HCT116 (cell line): ENCODE measurements at regions not wholly inside any gene's neighbourhood (a gene's known extent, or its start where the extent isn't known, plus 50 kb on each side); places are given as distances from the start of the nearest gene placed in this dataset.

Experiments used
- ATAC-seq: fragments of 200-7000 bp; cut with Tn5 transposase; 2 replicates; pipeline ENCODE4 v1.9.1; 2020; ENCODE audit warnings: mild to moderate bottlenecking, moderate library complexity
- BruUV-seq: library from RNA; stranded (reverse); fragments of 400-500 nt; replicated peaks from 2 replicates; lab custom pipeline; 2021; lab: Mats Ljungman, UMichigan
- CTCF ChIA-PET: fragments of 300-600 bp; sonication (Branson Sonifier 250); formaldehyde crosslinking; loops from one replicate; lab custom pipeline; 2021; ENCODE audit warnings: antibody characterized with exemption; lab: Charles Lee
- POLR2A ChIA-PET: fragments of 300-600, 350-600 bp; sonication (Branson Sonifier 250); formaldehyde crosslinking; loops from one replicate; lab custom pipeline; 2021; ENCODE audit warnings: antibody characterized with exemption; lab: Charles Lee
- RAD21 ChIA-PET, 2 experiments: fragments of 300-600 bp; sonication (Branson Sonifier 250); formaldehyde crosslinking; loops; one replicate each; lab custom pipeline; 2023; ENCODE audit warnings: low total read pairs in 2 of 2; ENCODE audit not compliant: uncharacterized antibody in 2 of 2, unreplicated experiment in 2 of 2, low non-redundant PET in 1 of 2; lab: Charles Lee
- DNase-seq: peaks from one replicate; pipeline ENCODE4 v3.0.0-alpha.2; 2010; ENCODE audit warnings: low read depth, low spot score
- H2AFZ ChIP-seq: fragments of 200-600 bp; shearing (Covaris generic), sonication (generic); 2 replicates; pipeline ENCODE4 v1.6.1; 2017; ENCODE audit warnings: low read depth, mixed run types, mixed read lengths, antibody characterized with exemption, low read length; ENCODE audit not compliant: poor library complexity, severe bottlenecking
- H3K27ac ChIP-seq: 2 replicates; pipeline ENCODE4 v1.5.1; 2012; ENCODE audit warnings: low read depth, low read length
- H3K27me3 ChIP-seq: fragments of 200-600 bp; sonication (generic); 2 replicates; pipeline ENCODE4 v1.6.1; 2016; ENCODE audit warnings: mixed run types, low read length, mixed read lengths; ENCODE audit not compliant: insufficient read depth
- H3K36me3 ChIP-seq, 2 experiments: fragments of 200-500 bp in 1 of 2; fragments of 200-600 bp in 1 of 2; sonication (Bioruptor generic) in 1 of 2; sonication (generic) in 1 of 2; 2 replicates each; pipeline versions ENCODE4 v1.5.1 to v1.6.1; 2014 to 2016; ENCODE audit warnings: low read length in 2 of 2, inconsistent platforms in 1 of 2, mixed read lengths in 1 of 2, mixed run types in 1 of 2; ENCODE audit not compliant: insufficient read depth in 2 of 2, control insufficient read depth in 1 of 2
- H3K4me1 ChIP-seq, 2 experiments: fragments of 200-600 bp in 1 of 2; sonication (generic) in 1 of 2; 2 replicates each; pipeline versions ENCODE4 v1.5.1 to v1.6.1; 2012 to 2017; ENCODE audit warnings: low read length in 2 of 2, inconsistent platforms in 1 of 2, mild to moderate bottlenecking in 1 of 2, mixed read lengths in 1 of 2, mixed run types in 1 of 2, moderate library complexity in 1 of 2; ENCODE audit not compliant: insufficient read depth in 2 of 2, control insufficient read depth in 1 of 2
- H3K4me2 ChIP-seq: fragments of 200-600 bp; sonication (generic); 2 replicates; pipeline ENCODE4 v1.6.1; 2017; ENCODE audit warnings: mixed run types, low read length, mixed read lengths
- H3K4me3 ChIP-seq, 2 experiments: fragments of 200-600 bp in 1 of 2; sonication (generic) in 1 of 2; replicated peaks in 1 of 2; 2 replicates each; pipeline ENCODE4 v1.5.1; 2011 to 2016; ENCODE audit warnings: low read length in 2 of 2, control low read depth in 1 of 2, low read depth in 1 of 2, mild to moderate bottlenecking in 1 of 2, mixed read lengths in 1 of 2, mixed run types in 1 of 2
- H3K79me2 ChIP-seq: fragments of 200-600 bp; sonication (generic); 2 replicates; pipeline ENCODE4 v1.6.1; 2017; ENCODE audit warnings: mild to moderate bottlenecking, mixed run types, low read length, moderate library complexity, mixed read lengths; ENCODE audit not compliant: insufficient read depth
- H3K9ac ChIP-seq: fragments of 200-600 bp; sonication (generic); 2 replicates; pipeline ENCODE4 v1.6.1; 2016; ENCODE audit warnings: low read length, mixed read lengths
- H3K9me2 ChIP-seq: fragments of 200-600 bp; sonication (generic), shearing (Covaris generic); 2 replicates; pipeline ENCODE4 v1.6.1; 2017; ENCODE audit warnings: mixed run types, mild to moderate bottlenecking, moderate library complexity; ENCODE audit not compliant: insufficient read depth
- H3K9me3 ChIP-seq, 2 experiments: fragments of 200-500 bp in 1 of 2; fragments of 200-600 bp in 1 of 2; sonication (Bioruptor generic) in 1 of 2; sonication (generic) in 1 of 2; 2 replicates each; pipeline ENCODE4 v1.6.1; 2014 to 2017; ENCODE audit warnings: low read length in 2 of 2, mixed read lengths in 2 of 2, inconsistent platforms in 1 of 2, low read depth in 1 of 2, mild to moderate bottlenecking in 1 of 2, mixed run types in 1 of 2, moderate library complexity in 1 of 2; ENCODE audit not compliant: control insufficient read depth in 1 of 2, insufficient read depth in 1 of 2
- H4K20me1 ChIP-seq: fragments of 200-600 bp; sonication (generic), shearing (Covaris generic); 2 replicates; pipeline ENCODE4 v1.6.1; 2017; ENCODE audit warnings: mixed run types, mild to moderate bottlenecking, moderate library complexity; ENCODE audit not compliant: insufficient read depth
- CBX3 ChIP-seq: IDR thresholded peaks from 2 replicates; pipeline ENCODE4 v1.6.1; 2012; ENCODE audit warnings: low read depth
- EGR1 ChIP-seq: IDR thresholded peaks from 2 replicates; pipeline ENCODE4 v1.6.1; 2012; ENCODE audit warnings: low read depth
- ELF1 ChIP-seq: IDR thresholded peaks from 2 replicates; pipeline ENCODE4 v1.6.1; 2012; ENCODE audit warnings: low read depth, borderline replicate concordance
- EZH2phosphoT487 ChIP-seq: fragments of 200-600 bp; IDR thresholded peaks from 2 replicates; pipeline ENCODE4 v1.6.1; 2018; ENCODE audit warnings: antibody characterized with exemption, borderline replicate concordance
- FOSL1 ChIP-seq: IDR thresholded peaks from 2 replicates; pipeline ENCODE4 v1.6.1; 2012; ENCODE audit warnings: low read depth
- POLR2AphosphoS5 ChIP-seq: IDR thresholded peaks from 2 replicates; pipeline ENCODE4 v1.6.1; 2011; ENCODE audit warnings: mild to moderate bottlenecking, low read depth, low read length, moderate library complexity
- RAD21 ChIP-seq: IDR thresholded peaks from 2 replicates; pipeline ENCODE4 v1.6.1; 2012; ENCODE audit warnings: low read depth, mild to moderate bottlenecking
- SIN3A ChIP-seq: IDR thresholded peaks from 2 replicates; pipeline ENCODE4 v1.6.1; 2012; ENCODE audit warnings: low read depth
- SP1 ChIP-seq: IDR thresholded peaks from 2 replicates; pipeline ENCODE4 v1.6.1; 2012; ENCODE audit warnings: low read depth
- TCF7L2 ChIP-seq: IDR thresholded peaks from 2 replicates; pipeline ENCODE4 v1.7.0; 2011; ENCODE audit warnings: borderline replicate concordance, inconsistent platforms; ENCODE audit not compliant: insufficient read depth, insufficient read length; ENCODE audit errors: extremely low read depth
- YY1 ChIP-seq: IDR thresholded peaks from 2 replicates; pipeline ENCODE4 v1.6.1; 2011; ENCODE audit warnings: low read length, low read depth, moderate library complexity, mild to moderate bottlenecking; ENCODE audit not compliant: insufficient replicate concordance; ENCODE audit errors: extremely low read depth
- ZFX ChIP-seq: fragments of 450-650 bp; IDR thresholded peaks from 2 replicates; pipeline ENCODE4 v1.6.1; 2017
- intact Hi-C: fragments of 100-400 bp; cut with micrococcal nuclease; formaldehyde crosslinking; loops from 2 replicates; pipeline ENCODE4 v1.10.0; 2022
- TF ChIP-seq, protein P1 (sequence below): IDR thresholded peaks from 2 replicates; pipeline ENCODE4 v1.6.1; 2012
- TF ChIP-seq, protein P2 (sequence below): IDR thresholded peaks from 2 replicates; pipeline ENCODE4 v1.6.1; 2011; ENCODE audit warnings: mild to moderate bottlenecking, low read length, moderate library complexity; ENCODE audit not compliant: insufficient replicate concordance; ENCODE audit errors: extremely low read depth
- TF ChIP-seq, protein P3 (sequence below): IDR thresholded peaks from 2 replicates; pipeline ENCODE4 v1.6.1; 2012

DNA sequence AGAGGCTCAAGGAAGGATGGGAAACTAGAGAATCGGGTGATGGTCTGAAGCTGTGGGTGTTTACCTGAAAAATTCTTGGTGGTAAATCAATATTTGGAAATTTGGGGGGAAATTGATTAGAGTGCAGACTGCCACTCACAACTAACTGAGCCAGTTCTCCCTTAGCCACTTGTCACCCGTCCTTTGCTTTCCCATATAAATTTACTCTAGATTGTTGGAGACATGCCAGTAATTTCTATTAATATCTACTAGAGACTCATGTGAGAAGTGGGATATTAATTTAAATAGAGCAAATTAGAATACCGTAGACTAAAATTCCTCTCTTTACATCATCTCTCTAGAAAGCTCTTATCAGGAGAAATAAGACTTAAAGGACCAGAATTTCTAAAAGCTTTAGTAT, 471.3 kb upstream of the DAB2 start:
- Histone ChIP-seq H3K9me2 (no peaks in the 10 kb centered on the region), H2AFZ (no peak overlapping the region), H3K27me3 (no peaks in the 10 kb centered on the region), H3K79me2 (no peaks in the 10 kb centered on the region), H3K4me1 (no peaks in the 10 kb centered on the region), H3K4me3 (no peak overlapping the region), H3K9ac (no peak overlapping the region), H3K36me3 (no peaks in the 10 kb centered on the region), H4K20me1 (no peaks in the 10 kb centered on the region), H3K27ac (no peak overlapping the region), H3K4me2 (no peak overlapping the region), H3K9me3 (no peaks in the 10 kb centered on the region)
- ATAC-seq (no peak), DNase-seq (no peak)
- CTCF ChIA-PET, result no interaction called here
- intact Hi-C loops, result no loop called here
- TF ChIP-seq SIN3A (no peak), TCF7L2 (no peak), ELF1 (no peak), ZFX (no peak), YY1 (no peak), SP1 (no peak), RAD21 (no peak), FOSL1 (no peak), CBX3 (no peak), EZH2phosphoT487 (no peak), EGR1 (no peak), POLR2AphosphoS5 (no peak)
- TF ChIP-seq, protein P1, sequence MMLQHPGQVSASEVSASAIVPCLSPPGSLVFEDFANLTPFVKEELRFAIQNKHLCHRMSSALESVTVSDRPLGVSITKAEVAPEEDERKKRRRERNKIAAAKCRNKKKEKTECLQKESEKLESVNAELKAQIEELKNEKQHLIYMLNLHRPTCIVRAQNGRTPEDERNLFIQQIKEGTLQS, result no peak
- TF ChIP-seq, protein P2, sequence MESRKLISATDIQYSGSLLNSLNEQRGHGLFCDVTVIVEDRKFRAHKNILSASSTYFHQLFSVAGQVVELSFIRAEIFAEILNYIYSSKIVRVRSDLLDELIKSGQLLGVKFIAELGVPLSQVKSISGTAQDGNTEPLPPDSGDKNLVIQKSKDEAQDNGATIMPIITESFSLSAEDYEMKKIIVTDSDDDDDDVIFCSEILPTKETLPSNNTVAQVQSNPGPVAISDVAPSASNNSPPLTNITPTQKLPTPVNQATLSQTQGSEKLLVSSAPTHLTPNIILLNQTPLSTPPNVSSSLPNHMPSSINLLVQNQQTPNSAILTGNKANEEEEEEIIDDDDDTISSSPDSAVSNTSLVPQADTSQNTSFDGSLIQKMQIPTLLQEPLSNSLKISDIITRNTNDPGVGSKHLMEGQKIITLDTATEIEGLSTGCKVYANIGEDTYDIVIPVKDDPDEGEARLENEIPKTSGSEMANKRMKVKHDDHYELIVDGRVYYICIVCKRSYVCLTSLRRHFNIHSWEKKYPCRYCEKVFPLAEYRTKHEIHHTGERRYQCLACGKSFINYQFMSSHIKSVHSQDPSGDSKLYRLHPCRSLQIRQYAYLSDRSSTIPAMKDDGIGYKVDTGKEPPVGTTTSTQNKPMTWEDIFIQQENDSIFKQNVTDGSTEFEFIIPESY, result no peak
- TF ChIP-seq, protein P3, sequence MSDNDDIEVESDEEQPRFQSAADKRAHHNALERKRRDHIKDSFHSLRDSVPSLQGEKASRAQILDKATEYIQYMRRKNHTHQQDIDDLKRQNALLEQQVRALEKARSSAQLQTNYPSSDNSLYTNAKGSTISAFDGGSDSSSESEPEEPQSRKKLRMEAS, result no peak
- POLR2A ChIA-PET, result no interaction called here
- RAD21 ChIA-PET, result no interaction called here
- BruUV-seq, result no TSS peak
